DOHH2 (cell line): ENCODE measurements at regions not wholly inside any gene's neighbourhood (a gene's known extent, or its start where the extent isn't known, plus 50 kb on each side); places are given as distances from the start of the nearest gene placed in this dataset.

Experiments
- CTCF ChIP-seq: fragments of 200-600 bp; sonication (generic); IDR thresholded peaks from one replicate; pipeline ENCODE4 v1.5.1; 2014; ENCODE audit warnings: antibody characterized with exemption, mild to moderate bottlenecking, low read depth, low read length; ENCODE audit not compliant: poor library complexity, severe bottlenecking
- EZH2phosphoT487 ChIP-seq: fragments of 200-600 bp; sonication (generic); IDR thresholded peaks from 2 replicates; pipeline ENCODE4 v1.6.1; 2017; ENCODE audit warnings: borderline replicate concordance, mild to moderate bottlenecking, antibody characterized with exemption, low read length, moderate library complexity, mixed read lengths

- TF ChIP-seq EZH2phosphoT487 (no peak), CTCF (no peak)
Measured at GRCh38 chr1:90344963-90345730, 350.2 kb downstream of the ZNF326 start.
